Neural cell (in vitro differentiated cells): ENCODE measurements at regions not wholly inside any gene's neighbourhood (a gene's known extent, or its start where the extent isn't known, plus 50 kb on each side); places are given as distances from the start of the nearest gene placed in this dataset.

Experiments used
- EP300 ChIP-seq: fragments of 450-650 bp; conservative IDR thresholded peaks from 2 replicates; pipeline ENCODE4 v1.6.1; 2014; ENCODE audit warnings: antibody characterized with exemption, mild to moderate bottlenecking, moderate library complexity; ENCODE audit not compliant: poor library complexity, severe bottlenecking
- EZH2 ChIP-seq: fragments of 200-600, 300-800 bp; shearing (Covaris generic), sonication (generic); IDR thresholded peaks from 2 replicates; pipeline ENCODE4 v1.6.1; 2014; ENCODE audit warnings: antibody characterized with exemption, low read length, borderline replicate concordance, mild to moderate bottlenecking; ENCODE audit not compliant: insufficient read depth, poor library complexity, severe bottlenecking
- POLR2AphosphoS5 ChIP-seq: IDR thresholded peaks from 2 replicates; pipeline ENCODE4 v1.6.1; 2012
- TAF1 ChIP-seq: IDR thresholded peaks from 2 replicates; pipeline ENCODE4 v1.6.1; 2012; ENCODE audit warnings: low read depth
- TF ChIP-seq, protein P1 (sequence below): fragments of 450-650 bp; IDR thresholded peaks from 2 replicates; pipeline ENCODE4 v1.5.1; 2014; ENCODE audit warnings: antibody characterized with exemption, mild to moderate bottlenecking, moderate library complexity; ENCODE audit not compliant: poor library complexity, severe bottlenecking

DNA sequence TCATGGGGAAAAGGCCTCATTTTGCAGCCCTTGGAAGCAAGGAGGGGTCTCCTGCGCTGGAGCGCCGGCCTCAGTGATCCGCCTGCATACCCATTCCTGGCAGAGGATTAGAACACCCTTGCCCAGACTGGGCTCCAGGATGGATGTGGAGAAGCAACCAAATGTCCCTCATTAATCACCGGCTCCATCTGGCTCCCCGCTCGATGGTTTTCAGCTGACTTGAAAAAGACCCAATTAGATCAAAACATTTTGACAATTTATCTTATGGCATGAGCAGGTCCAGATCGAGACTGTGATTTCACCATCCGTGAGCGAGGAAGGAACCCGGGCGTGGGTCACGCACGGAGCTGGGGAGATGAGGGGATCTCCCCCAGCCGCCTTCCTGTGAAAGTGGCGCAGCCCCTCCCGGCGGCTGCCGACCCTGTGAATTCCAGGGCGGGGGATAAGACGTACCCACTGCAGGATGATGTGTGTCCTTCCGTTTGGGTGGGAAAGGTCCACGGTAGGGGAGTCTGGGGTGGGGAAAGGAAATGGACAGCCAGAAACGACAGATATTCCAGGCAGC is 141.6 kb downstream of the EMX2 start:
- TF ChIP-seq, protein P1, sequence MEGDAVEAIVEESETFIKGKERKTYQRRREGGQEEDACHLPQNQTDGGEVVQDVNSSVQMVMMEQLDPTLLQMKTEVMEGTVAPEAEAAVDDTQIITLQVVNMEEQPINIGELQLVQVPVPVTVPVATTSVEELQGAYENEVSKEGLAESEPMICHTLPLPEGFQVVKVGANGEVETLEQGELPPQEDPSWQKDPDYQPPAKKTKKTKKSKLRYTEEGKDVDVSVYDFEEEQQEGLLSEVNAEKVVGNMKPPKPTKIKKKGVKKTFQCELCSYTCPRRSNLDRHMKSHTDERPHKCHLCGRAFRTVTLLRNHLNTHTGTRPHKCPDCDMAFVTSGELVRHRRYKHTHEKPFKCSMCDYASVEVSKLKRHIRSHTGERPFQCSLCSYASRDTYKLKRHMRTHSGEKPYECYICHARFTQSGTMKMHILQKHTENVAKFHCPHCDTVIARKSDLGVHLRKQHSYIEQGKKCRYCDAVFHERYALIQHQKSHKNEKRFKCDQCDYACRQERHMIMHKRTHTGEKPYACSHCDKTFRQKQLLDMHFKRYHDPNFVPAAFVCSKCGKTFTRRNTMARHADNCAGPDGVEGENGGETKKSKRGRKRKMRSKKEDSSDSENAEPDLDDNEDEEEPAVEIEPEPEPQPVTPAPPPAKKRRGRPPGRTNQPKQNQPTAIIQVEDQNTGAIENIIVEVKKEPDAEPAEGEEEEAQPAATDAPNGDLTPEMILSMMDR = no peak
- no peak for TF ChIP-seq POLR2AphosphoS5
- TF ChIP-seq EZH2 = no peak
- no peak for TF ChIP-seq TAF1
- TF ChIP-seq EP300 = no peak
